GM12864 (cell line): ENCODE measurements at regions not wholly inside any gene's neighbourhood (a gene's known extent, or its start where the extent isn't known, plus 50 kb on each side); places are given as distances from the start of the nearest gene placed in this dataset.
A peak's percentile ranks its signal among the peaks of the same experiment; 100 is the strongest.

Experiments
- DNase-seq: peaks from one replicate; pipeline ENCODE4 v3.0.0-alpha.2; 2011; ENCODE audit warnings: low read depth
- H3K4me3 ChIP-seq: 2 replicates; pipeline ENCODE4 v1.5.1; 2011; ENCODE audit warnings: mild to moderate bottlenecking, low read depth, low read length, control low read depth
- CTCF ChIP-seq: IDR thresholded peaks from 2 replicates; pipeline ENCODE4 v1.5.1; 2011; ENCODE audit warnings: low read depth, mild to moderate bottlenecking, moderate library complexity, low read length, control low read depth, inconsistent platforms; ENCODE audit errors: missing control alignments

GRCh38 chr1:199172171-199173124 is 533.6 kb downstream of the PTPRC start:
- no peak for TF ChIP-seq CTCF
- no peak for DNase-seq
- H3K4me3 ChIP-seq, result no peak overlapping the region

DNA sequence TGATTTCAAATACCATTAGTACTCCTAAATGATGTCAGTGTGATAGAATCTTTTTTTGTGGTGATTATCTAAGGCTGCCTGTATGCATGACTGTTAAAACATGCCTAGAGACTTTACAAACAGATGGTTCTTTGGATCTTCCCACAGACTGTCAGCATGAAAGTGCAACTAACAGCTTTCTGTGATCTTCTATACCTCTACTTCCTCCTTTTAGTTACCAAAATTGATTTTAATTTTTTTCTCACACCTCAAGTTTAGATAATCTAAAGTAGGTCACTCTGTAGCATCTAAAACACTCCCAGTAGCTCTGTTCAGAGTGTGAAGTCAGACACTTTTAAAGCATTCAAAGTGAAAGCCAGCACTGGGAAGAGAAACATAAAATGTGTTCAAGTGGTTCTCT is 534.5 kb downstream of the PTPRC start:
- DNase-seq, result peak; percentile 77
- no peak overlapping the region for H3K4me3 ChIP-seq
- no peak for TF ChIP-seq CTCF

GRCh38 chr1:199174336-199174735 is 535.5 kb downstream of the PTPRC start:
- DNase-seq, result no peak
- no peak for TF ChIP-seq CTCF
- H3K4me3 ChIP-seq, result no peak overlapping the region

DNA sequence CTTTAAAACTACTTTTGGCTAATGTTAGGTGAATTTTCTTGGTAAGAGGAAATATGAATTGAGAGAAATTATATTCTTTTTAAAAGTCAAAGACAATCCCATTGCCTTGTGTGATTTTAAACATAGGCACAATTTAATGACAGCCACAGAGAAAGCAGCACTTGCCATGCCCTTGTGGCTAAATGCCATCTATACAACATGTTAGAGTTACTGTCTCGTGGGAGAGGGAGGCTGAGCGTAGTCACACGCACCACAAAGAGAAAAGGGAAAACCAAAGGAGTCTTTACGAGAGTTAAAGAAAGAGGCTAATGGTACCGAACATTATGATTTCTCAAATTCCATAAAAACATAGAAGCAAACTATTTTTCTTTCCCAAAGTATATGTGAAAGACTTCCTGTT is 537.9 kb downstream of the PTPRC start:
- DNase-seq, result no peak
- no peak overlapping the region for H3K4me3 ChIP-seq
- no peak for TF ChIP-seq CTCF

DNA sequence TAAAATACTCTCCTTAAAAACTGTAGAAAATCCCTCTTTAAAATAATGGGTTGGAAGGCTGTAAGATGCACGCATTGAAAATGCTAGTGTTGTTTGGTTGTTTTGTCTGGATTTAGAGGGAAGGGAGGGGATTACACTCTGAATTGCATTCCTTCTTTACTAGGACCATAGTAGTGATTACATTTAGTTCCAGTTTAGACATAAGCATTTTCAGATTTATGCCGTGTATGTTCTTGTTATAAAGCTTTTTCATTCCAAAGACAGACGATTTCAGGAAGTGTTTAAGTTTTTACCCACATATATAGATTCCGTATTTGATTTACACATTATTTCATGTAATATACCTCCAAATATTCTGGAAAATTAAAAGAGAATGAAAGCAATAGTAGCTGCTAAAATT is 538.4 kb downstream of the PTPRC start:
- no peak overlapping the region for H3K4me3 ChIP-seq
- TF ChIP-seq CTCF, result no peak
- no peak for DNase-seq

GRCh38 chr1:199178646-199179045 is 539.8 kb downstream of the PTPRC start:
- no peak for DNase-seq

More at GRCh38 chr1:199178646-199179045, 539.8 kb downstream of the PTPRC start:
- no peak overlapping the region for H3K4me3 ChIP-seq
- no peak for TF ChIP-seq CTCF
